HG02885 (cell line): ENCODE measurements at regions not wholly inside any gene's neighbourhood (a gene's known extent, or its start where the extent isn't known, plus 50 kb on each side); places are given as distances from the start of the nearest gene placed in this dataset.
"Not testable (repeated sequence)": the region's sequence is repeated elsewhere in the genome, so short reads cannot be mapped to it uniquely, and the experiment has no call there.

Experiments used
- ATAC-seq: cut with Tn5 transposase; IDR thresholded peaks from one replicate; pipeline ENCODE4 v1.9.1; 2021; ENCODE audit warnings: mild to moderate bottlenecking; ENCODE audit not compliant: unreplicated experiment, poor library complexity

DNA sequence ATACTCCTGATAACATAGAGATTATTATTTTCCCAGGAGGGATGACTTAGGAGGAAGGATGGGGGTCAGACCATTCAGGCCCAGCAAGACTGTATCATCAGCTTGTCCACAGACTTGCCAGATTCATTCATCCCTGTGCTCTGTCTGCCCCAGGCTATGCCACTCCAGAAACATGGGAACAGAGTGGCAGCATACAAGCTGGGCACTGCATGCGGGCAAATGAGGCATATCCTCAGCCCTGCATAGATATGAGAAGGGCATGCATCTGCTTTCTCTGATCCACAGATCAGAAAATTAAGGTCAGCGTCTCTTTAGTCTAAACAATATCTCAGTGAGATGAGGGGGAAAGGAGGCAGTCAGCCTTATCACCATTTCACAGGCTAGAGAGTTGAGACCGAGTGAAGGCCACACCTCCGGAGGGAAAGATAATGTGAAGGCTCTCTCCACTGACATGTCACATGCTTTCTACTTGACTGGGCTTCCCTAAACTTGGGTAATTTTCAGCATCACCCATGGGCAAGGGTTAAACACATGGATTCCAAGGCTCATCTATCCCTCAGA is 140.5 kb downstream of the TFAP2B start:
- ATAC-seq, result no peak

DNA sequence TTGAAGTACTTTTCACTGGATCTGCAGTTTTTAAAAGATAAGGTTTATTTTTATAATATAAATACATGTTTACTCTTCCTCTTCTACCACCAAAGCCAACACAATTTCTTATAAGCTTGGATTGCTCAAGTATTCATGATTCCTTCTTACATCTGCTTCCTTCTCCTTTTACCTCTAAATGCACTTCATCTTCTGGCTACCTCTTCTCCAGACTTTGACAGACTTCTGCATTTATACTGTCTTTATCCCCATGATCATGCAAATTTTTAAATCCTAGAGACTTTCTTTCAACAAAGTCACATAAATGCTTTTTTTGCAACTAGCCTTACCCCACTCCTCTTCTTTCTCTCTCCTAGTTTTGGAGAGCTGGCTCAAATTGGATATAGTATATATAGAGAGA is 142.9 kb downstream of the TFAP2B start:
- no peak for ATAC-seq

DNA sequence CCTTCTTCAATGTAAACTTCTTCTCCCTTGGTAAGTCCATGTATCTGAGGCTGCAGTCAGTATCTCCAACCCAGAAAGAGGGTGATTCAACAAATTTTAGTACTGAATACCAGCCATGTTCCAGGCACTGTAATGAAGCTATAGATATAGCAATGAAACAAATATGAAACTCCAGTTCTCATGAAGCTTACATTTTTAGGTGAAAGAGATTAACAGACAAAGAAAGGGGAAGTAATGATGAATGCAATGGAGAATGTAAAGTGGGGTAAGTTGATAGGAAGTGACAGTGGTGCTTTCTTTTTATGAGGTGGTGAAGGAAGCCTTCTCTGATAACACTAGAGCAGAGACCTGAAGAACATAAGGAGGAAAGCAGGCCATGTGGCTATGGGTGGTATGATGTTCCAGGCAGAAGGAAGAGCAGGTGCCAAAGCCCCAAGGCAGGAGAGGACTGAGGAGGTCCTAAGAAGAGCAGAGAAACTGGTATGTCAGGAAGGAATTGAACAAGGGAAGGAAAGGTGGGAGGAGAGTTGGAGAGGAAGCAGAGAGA is 143.6 kb downstream of the TFAP2B start:
- ATAC-seq, result no peak

DNA sequence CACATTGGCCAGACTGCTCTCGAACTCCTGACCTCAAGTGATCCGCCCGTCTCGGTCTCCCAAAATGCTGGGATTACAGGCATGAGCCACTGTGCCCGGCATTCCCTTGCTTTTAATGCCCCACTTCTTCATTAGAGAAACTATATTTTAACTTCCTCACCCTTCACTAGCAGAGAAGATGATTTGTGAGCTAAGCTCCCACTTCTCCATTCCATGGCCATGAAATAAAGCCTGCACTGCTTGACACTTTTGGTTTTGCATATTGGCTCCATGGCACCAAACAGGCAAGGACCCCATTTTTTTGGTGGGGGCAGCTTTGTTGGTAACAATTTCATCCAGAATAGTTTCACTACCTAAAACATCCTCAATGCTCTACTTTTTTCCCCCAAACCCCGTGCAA is 145.3 kb downstream of the TFAP2B start:
- no peak for ATAC-seq

DNA sequence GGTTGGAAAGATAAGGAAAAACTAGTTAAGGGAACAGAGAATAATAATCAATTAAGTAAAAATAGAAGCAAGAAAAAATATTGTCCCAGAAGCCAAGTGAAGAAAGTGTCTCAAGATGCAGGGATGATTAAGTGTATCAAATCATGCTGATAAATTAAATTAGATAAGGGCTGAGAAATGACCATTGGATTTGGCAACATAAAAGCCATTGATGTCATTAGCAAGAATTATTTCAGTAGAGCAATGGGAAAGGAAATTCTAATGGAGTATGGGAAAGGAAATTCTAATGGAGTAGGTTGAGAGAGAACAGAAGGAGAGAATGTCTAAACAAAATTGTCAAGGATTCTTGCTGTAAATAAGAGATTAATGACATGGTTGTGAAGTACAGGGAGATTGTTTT is 146.8 kb downstream of the TFAP2B start:
- ATAC-seq, result no peak

DNA sequence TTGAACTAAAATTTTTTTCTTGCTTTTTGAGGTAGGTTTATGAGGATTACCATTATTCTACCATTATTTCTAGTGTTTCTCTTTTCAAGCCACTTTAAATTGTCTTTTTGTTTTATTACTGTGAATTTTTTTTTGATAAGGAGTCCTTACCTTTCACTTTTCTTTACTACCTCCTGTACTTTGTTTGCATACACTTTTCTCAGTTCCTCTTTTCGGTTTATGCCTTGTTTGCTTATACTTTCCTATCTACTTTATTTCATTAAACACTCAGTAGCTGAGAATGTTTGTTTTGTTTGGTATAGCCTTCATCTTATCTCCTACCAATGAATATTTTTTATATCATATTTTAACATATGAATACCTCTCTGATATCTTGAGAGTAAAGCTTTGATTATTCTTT is 147.9 kb downstream of the TFAP2B start:
- ATAC-seq, result peak; percentile 98

DNA sequence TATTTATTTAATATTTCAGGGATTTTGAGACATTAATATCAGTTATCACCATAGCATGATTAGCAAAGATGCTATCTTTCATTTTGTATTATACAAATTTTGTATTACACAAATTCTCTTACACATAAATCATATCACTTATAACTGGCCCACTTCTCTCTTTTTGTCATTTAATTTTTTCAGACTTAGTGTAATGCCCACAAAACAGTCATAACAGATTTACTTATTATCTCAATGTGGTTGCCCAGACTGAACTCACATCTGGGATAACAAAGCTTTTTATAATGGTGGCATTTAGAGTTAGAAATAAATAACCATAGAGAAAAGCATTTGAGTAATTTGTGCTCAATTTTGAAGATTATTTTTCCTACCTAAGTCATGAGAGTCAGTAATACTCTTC is 148.3 kb downstream of the TFAP2B start:
- ATAC-seq, result peak; percentile 35

DNA sequence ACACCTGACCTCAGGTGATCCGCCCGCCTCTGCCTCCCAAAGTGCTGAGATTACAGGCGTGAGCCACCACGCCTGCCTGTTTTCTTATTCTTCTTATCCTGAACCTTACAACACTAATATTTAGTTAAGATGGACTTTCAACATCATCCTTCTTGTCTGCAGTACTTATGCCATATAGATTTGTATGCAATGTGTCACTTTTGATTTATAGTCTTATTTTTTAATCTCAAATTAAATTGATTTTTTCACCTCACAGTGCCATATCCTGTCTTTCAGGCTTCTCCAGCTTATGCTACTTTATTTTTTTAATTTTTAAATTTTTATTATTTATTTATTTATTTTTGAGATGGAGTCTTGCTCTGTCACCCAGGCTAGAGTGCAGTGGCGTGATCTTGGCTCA is 149.6 kb downstream of the TFAP2B start:
- not testable (repeated sequence) for ATAC-seq

DNA sequence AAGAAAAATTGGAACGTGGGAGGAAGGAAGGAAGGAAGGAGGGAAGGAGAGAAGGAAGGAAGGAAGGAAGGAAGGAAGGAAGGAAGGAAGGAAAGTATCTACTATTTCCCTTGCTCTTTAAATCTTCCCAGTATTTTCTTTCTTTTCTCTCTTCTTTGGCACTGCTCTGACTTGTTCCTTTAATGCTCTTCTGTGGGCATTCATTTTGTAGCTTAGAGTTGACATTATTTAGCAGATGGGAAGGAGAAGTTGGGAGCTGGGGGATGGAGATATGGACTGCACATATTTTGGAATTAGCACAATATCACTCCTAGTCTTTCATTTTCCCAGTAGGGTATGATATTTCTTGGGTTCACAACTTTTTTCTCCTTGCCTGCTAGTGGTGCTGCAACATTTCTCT is 152.2 kb downstream of the TFAP2B start:
- no peak for ATAC-seq

DNA sequence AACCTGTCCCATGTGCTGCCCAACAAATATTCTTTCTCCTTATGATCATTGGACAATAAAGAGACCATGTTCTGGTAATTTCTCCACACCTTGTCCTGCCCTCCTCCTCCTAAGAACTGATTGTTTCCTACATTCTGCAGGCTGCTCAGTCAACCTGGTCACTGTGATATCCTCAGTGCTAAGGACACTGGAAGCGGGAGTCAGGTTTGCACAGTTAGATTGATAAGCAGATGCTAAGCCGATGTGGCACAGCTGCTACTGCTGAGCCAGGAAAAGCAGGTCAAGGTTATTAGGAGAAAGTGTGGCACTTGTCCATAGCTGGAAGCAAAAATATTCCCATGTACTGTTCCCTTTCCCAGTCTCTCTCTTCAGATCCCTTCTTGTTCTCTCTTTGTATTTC is 154.8 kb downstream of the TFAP2B start:
- ATAC-seq, result no peak

DNA sequence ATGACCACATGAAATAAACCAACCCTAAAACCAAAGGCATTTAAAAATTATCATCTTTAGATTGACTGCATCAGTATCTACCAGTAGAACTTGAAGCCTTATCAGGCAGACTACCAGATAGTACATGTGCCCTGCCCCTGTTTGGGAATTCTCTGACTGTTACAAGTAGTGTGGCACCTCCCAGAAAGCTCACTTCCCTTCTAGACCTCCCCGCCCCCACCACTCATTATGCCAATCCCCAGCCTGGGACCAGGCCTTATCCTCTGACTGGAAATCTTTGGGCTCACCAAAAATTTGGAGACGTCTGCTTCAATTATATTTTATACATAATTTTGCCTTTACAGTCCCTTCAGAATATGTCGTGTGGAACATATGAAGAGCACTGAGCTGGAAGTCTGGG is 155.6 kb downstream of the TFAP2B start:
- ATAC-seq, result no peak

DNA sequence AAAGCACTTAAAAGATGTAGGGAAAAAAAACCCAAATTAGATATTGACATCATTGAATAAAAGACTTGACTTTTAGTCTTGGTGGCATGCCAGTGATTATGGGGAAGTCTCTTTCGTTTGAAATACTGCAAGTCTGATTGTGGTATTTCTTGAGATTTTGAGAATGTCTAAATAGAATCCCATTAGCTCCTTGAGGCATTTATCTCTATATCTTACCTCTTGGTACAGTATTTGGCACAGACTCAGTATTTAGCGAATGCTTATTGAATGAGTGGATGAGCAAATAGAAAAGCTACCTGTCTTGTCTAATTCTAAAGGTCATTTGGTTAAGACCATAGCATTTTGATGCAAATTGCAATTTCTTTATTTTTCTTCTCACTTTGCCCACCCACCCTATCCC is 156.5 kb downstream of the TFAP2B start:
- no peak for ATAC-seq

DNA sequence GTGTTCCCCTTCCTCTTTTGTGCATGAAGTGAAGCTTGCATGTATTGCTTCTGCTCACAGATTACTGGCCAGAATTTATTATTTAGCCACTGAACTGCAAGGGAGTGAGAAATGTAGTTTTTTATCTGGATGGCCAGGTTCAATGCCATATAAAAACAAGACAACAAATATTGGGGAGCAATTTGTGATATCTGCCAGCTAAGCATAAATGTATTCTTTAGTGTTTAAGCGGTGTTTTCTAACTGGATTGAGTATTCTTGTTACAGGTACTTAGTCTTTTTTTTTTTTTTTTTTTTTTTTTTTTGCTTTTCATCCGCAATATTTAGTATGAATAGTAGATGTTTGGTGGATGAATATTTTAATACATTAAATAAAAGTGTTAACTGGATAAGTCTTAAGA is 158.2 kb downstream of the TFAP2B start:
- ATAC-seq, result no peak

DNA sequence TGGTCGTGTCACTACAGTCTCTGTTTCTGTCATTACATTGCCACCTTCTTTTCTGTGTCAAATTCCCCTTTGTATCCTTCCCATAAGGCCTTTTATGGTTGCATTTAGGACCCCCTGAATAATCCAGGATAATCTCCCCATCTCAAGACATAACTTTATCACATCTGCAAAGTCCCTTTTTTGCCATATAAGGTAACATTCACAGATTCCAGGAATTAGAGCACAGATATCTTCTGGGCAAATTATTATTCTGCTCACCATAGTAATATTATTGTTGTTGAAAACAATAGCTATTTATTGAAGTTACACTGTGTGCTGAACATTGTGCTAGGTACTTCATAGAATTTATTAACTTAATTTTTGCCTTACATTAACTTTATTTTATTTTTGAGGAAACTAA is 159.1 kb downstream of the TFAP2B start:
- ATAC-seq, result no peak

DNA sequence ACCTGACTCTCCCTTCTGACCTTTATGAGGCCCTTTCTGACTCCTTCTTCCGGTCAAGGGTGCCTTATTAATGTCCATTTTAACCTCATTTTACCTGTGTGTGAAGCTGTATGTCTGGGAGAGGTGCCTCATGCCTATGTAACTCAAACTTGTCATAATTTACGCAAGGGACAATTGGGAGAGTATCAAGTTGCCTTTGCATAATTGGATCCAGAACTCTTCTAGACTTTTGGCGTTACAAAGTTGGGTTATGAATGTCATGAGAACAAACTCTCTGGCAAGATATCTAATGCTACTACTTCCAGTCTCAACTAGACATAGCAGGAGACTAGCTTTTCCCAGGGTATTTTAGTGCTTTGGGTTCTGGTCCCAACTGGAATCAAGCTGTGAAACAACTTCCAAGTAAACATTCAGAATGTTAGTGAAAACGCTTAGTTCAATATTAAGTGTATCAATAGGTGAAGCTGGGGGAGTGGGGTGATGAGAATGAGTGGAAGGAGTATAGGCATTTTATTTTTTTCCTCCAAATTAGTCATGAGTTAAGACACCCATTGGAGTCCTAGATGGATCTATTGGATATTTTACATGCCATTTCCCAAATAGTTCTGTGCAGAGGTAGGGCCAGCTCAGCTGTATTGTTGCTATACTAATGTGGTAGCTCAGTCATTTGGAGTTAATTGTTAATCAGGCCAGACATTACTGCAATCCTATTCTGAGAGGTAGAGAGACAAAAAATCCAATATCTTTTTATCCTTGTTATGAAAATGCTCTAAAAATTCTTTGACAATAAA is 159.9 kb downstream of the TFAP2B start:
- no peak for ATAC-seq

DNA sequence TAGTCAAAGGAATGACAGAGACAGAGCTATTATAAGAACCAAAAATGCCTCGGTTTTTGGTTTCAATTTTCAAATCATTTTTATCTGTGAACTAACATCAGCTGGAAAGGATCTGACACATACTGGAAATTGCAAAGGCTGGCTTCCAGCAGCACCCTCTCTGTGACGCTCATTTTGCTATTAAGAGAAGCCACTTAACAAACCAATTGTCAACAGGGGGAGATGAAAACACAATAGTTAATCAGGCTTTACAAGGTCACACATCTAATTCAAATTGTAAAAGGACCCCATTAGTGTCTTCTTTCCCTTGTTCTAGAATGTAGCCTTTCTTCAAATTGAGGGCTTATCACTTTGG is 160.5 kb downstream of the TFAP2B start:
- ATAC-seq, result no peak

DNA sequence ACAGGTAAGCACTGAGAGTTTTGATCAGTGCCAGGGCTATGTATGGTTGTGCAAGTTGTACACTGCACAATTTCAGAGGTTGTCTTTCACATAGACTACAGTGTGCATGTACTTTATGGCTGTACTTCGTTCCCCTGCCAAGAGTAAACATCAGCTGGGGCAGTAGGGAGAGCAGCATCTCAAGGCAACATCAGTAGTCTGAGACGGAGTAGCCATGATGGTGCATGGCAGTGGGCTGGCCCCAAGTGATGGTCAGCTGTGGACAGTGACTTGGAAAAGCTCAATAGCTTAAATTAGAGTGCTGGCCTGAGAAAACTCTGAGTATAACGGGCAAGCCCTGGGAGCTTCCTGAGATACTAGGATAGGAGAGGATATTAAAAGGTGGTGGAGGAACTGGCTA is 165.5 kb downstream of the TFAP2B start:
- no peak for ATAC-seq

DNA sequence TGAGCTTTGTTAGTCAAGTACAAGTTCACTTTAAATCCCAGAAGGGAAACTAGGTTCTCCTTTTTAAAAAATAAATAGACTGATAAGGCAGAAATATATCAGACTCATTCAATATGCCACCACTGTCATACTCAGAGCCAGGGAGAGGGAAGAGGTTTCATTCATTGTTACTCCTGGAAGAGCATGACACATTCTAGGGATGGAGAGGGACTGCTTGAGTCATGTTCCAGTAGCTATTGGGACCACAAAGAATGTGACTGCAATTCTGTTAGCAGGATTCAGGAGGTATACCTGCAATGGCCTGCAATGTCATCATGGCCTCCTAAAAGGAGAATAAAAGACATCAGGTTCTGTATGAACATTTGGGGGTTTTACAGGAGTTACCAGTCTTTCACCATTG is 167.6 kb downstream of the TFAP2B start:
- no peak for ATAC-seq

DNA sequence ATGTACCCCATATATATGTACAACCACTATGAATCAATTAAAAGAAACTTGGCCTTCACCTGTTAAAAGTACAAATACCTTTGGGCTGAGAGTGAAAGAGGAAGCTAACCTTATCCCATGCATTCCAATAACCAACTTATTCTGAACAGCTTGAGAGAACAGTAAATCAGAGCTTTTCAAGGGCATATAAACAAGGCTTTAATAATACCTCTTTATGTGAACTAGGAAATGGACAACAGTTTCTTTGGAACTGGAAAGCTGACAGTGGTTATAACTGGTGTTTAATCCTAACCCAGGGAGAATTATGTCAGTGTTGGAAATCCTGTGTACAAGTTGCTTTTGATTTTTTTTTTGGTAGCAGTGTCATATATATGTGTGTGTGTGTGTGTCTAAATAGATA is 170.5 kb downstream of the TFAP2B start:
- ATAC-seq, result no peak

DNA sequence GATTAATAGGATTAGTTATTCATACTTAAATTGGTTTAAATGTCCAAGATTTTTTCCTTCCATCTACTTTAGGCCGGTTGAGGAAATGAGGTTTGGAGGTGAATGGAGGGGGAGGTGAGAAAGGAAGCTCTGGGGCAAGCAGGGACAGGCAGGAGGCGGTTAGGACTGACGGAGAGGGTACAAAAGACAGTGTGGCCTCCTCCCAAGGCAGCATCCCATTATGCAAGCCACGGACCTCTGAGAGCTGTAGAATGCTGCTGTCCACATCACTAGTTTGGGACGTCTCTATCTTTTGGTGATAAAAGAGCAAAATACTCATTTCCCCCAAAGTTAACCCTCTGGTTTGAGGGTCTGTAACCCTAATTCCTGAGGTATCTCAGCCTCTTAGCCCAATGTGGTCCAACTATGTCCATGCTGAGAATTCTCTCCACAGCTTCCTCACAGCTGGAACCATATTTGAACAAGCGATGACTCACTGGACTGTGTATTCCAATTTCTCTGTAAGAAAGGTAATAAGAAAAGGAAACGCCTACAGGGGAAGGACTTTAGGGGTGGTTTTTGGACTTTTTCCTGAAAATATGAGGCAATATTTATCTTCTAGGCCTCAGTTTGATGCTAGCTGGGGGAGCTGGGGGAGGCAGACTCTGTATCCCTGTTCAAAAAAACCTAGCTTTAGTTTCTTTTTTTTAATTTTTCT is 172.2 kb downstream of the TFAP2B start:
- no peak for ATAC-seq

DNA sequence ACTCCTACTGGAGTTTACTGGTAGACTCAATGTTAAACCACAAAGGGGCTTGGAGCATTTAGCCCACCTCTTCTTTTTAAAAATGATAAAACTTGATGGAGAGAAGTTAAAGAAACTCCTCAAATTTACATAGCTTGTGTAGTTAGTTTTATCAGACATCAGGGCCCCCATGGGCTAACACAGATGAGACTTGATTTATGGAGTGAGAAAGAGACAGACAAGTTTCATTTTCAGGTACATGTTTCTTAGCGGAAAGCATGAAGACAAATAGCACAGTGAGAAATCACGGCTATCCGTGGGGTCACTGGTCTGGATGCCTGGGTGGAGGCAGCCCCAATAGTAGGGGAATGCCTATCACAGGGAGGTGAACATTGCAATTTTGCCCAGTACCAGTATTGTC is 173.6 kb downstream of the TFAP2B start:
- no peak for ATAC-seq
